CD14-positive monocyte (primary cell): ENCODE measurements at regions not wholly inside any gene's neighbourhood (a gene's known extent, or its start where the extent isn't known, plus 50 kb on each side); places are given as distances from the start of the nearest gene placed in this dataset.

Experiments used
- DNase-seq, 3 donors: peaks; one replicate each; pipeline ENCODE4 v3.0.0-alpha.2; 2011 to 2022
- H2AFZ ChIP-seq: 2 replicates; pipeline ENCODE4 v1.6.0; 2012; ENCODE audit warnings: mild to moderate bottlenecking, low read depth, low read length, inconsistent platforms; ENCODE audit not compliant: insufficient read depth, poor library complexity, severe bottlenecking
- H3K27ac ChIP-seq, 2 donors: 1 replicate in 1 of 2; 2 replicates in 1 of 2; pipeline ENCODE4 v1.5.1; 2012 to 2013; ENCODE audit warnings: low read length in 2 of 2, control low read depth in 1 of 2, inconsistent platforms in 1 of 2, low read depth in 1 of 2, mild to moderate bottlenecking in 1 of 2
- H3K27me3 ChIP-seq, 2 donors: one replicate each; pipeline versions ENCODE4 v1.6.0 to v1.6.1; 2011 to 2013; ENCODE audit warnings: low read length in 2 of 2; ENCODE audit not compliant: control insufficient read depth in 2 of 2, insufficient read depth in 2 of 2
- H3K36me3 ChIP-seq, 2 donors: replicated peaks in 1 of 2; 1 replicate in 1 of 2; 2 replicates in 1 of 2; pipeline versions ENCODE4 v1.5.1 to v1.6.1; 2012 to 2013; ENCODE audit warnings: low read length in 2 of 2, control low read depth in 1 of 2, inconsistent platforms in 1 of 2, mild to moderate bottlenecking in 1 of 2; ENCODE audit not compliant: insufficient read depth in 2 of 2, control insufficient read depth in 1 of 2
- H3K4me1 ChIP-seq, 2 donors: 1 replicate in 1 of 2; 2 replicates in 1 of 2; pipeline versions ENCODE4 v1.5.1 to v1.6.1; 2012 to 2013; ENCODE audit warnings: low read length in 2 of 2, control low read depth in 1 of 2, inconsistent platforms in 1 of 2, mild to moderate bottlenecking in 1 of 2, moderate library complexity in 1 of 2; ENCODE audit not compliant: insufficient read depth in 2 of 2, control insufficient read depth in 1 of 2
- H3K4me2 ChIP-seq: replicated peaks from 2 replicates; pipeline ENCODE3; 2012; ENCODE audit warnings: low read length, moderate library complexity, mild to moderate bottlenecking; ENCODE audit not compliant: poor library complexity, severe bottlenecking; ENCODE audit errors: extremely low read depth
- H3K4me3 ChIP-seq, 3 experiments: fragments of 200-600 bp in 1 of 3; sonication (generic) in 1 of 3; replicated peaks in 1 of 3; 1 replicate in 2 of 3; 2 replicates in 1 of 3; pipeline ENCODE4 v1.5.1; 2011 to 2013; ENCODE audit warnings: low read length in 3 of 3, mild to moderate bottlenecking in 3 of 3, control low read depth in 2 of 3, low read depth in 2 of 3, inconsistent platforms in 1 of 3, moderate library complexity in 1 of 3
- H3K79me2 ChIP-seq: 2 replicates; pipeline ENCODE4 v1.6.0; 2012; ENCODE audit warnings: mild to moderate bottlenecking, control low read depth, inconsistent platforms, low read length, moderate library complexity; ENCODE audit not compliant: insufficient read depth
- H3K9ac ChIP-seq: 2 replicates; pipeline ENCODE4 v1.6.0; 2017; ENCODE audit warnings: low read length, mild to moderate bottlenecking; ENCODE audit not compliant: insufficient read depth, poor library complexity, severe bottlenecking
- H3K9me3 ChIP-seq, 2 donors: replicated peaks in 1 of 2; 1 replicate in 1 of 2; 2 replicates in 1 of 2; pipeline versions ENCODE4 v1.5.1 to v1.6.1; 2012 to 2013; ENCODE audit warnings: low read length in 2 of 2, control low read depth in 1 of 2; ENCODE audit not compliant: control insufficient read depth in 1 of 2, insufficient read depth in 1 of 2
- H4K20me1 ChIP-seq: 2 replicates; pipeline ENCODE4 v1.6.0; 2012; ENCODE audit warnings: mild to moderate bottlenecking, low read length, control low read depth, moderate library complexity; ENCODE audit not compliant: insufficient read depth
- H3K27ac Mint-ChIP-seq, 7 donors: one replicate each; pipeline ENCODE4 v1.8.0; 2020; ENCODE audit warnings: mild to moderate bottlenecking in 7 of 7, mixed read lengths in 7 of 7, moderate library complexity in 6 of 7, inconsistent platforms in 2 of 7
- H3K27me3 Mint-ChIP-seq, 3 donors: one replicate each; pipeline ENCODE4 v1.8.0; 2021 to 2022; ENCODE audit warnings: low read depth in 3 of 3, mild to moderate bottlenecking in 3 of 3, mixed read lengths in 3 of 3, moderate library complexity in 3 of 3, inconsistent platforms in 1 of 3
- H3K36me3 Mint-ChIP-seq, 2 donors: one replicate each; pipeline ENCODE4 v1.8.0; 2020; ENCODE audit warnings: mixed read lengths in 2 of 2, inconsistent platforms in 1 of 2, mild to moderate bottlenecking in 1 of 2
- H3K4me1 Mint-ChIP-seq: one replicate; pipeline ENCODE4 v1.8.0; 2020; ENCODE audit warnings: mild to moderate bottlenecking, mixed read lengths
- H3K4me3 Mint-ChIP-seq, 2 donors: one replicate each; pipeline ENCODE4 v1.8.0; 2020; ENCODE audit warnings: mild to moderate bottlenecking in 2 of 2, mixed read lengths in 2 of 2, moderate library complexity in 1 of 2
- H3K9me3 Mint-ChIP-seq, 7 donors: one replicate each; pipeline ENCODE4 v1.8.0; 2020 to 2022; ENCODE audit warnings: mixed read lengths in 7 of 7, mild to moderate bottlenecking in 6 of 7, moderate library complexity in 6 of 7, inconsistent platforms in 2 of 7
- CTCF ChIP-seq: fragments of 200-600 bp; IDR thresholded peaks from one replicate; pipeline ENCODE4 v1.8.0; 2022; ENCODE audit warnings: antibody characterized with exemption, mild to moderate bottlenecking
- WGBS: methylation state at CpG from one replicate; pipeline ENCODE4 v1.1.5; 2013; ENCODE audit warnings: missing lambda C conversion rate; ENCODE audit not compliant: insufficient coverage; 5-methylcytosine and 5-hydroxymethylcytosine counted together
- intact Hi-C, 2 donors: fragments of 100-400 bp; cut with micrococcal nuclease; formaldehyde crosslinking; loops; one replicate each; pipeline versions ENCODE4 v1.15.0 to v1.15.1; 2023

GRCh38 chr7:16345979-16346958, 75.1 kb downstream of the CRPPA start:
- no peak overlapping the region for H3K4me3 ChIP-seq
- Mint-ChIP-seq H3K4me3 (no peak overlapping the region), H3K9me3 (peaks cover 6 to 26% (median 17%) of the 10 kb centered on the region in 7 donors), H3K4me1 (no peaks in the 10 kb centered on the region), H3K27me3 (no peaks in the 10 kb centered on the region), H3K36me3 (no peaks in the 10 kb centered on the region), H3K27ac (no peak overlapping the region)
- no peak overlapping the region for H3K4me2 ChIP-seq
- H4K20me1 ChIP-seq = no peaks in the 10 kb centered on the region
- H3K27me3 ChIP-seq = no peaks in the 10 kb centered on the region
- intact Hi-C loops = no loop called here
- no peaks in the 10 kb centered on the region for H3K79me2 ChIP-seq
- DNase-seq = no peak
- no peak overlapping the region for H2AFZ ChIP-seq
- peaks cover 4 to 9% of the 10 kb centered on the region in 2 donors for H3K9me3 ChIP-seq
- no peaks in the 10 kb centered on the region for H3K4me1 ChIP-seq
- no peak for TF ChIP-seq CTCF
- no peak overlapping the region for H3K27ac ChIP-seq
- 43% methylated on average over 2 of the region's 5 CpGs for WGBS
- H3K9ac ChIP-seq = no peak overlapping the region
- H3K36me3 ChIP-seq = no peaks in the 10 kb centered on the region

DNA sequence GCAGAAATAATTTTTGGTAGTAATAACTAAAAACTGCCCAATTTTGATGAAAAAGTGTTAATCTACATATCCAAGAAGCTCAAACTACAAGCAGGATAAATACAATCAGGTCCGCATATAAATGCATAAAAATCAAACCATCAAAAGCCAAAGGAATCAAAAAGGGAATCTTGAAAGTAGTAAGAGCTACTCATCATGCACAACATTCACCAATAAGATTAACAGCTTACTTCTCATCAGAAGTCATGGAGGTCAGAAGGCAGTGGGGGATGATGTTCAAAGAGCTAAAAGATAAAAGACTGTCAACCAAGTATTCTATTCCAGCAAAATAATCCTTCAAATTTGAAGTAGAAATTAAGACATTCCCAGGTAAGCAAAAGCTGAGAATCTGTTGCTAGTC, 76.4 kb downstream of the CRPPA start:
- Histone ChIP-seq H3K79me2 (no peaks in the 10 kb centered on the region), H2AFZ (no peak overlapping the region), H3K9ac (no peak overlapping the region), H3K4me1 (no peaks in the 10 kb centered on the region), H3K27ac (no peak overlapping the region), H3K4me2 (no peak overlapping the region), H3K4me3 (no peak overlapping the region), H3K9me3 (peaks cover 4 to 9% of the 10 kb centered on the region in 2 donors), H3K36me3 (no peaks in the 10 kb centered on the region), H3K27me3 (no peaks in the 10 kb centered on the region), H4K20me1 (no peaks in the 10 kb centered on the region)
- Mint-ChIP-seq H3K27ac (no peak overlapping the region), H3K9me3 (peaks cover 6 to 22% (median 12%) of the 10 kb centered on the region in 7 donors), H3K4me3 (no peak overlapping the region), H3K4me1 (no peaks in the 10 kb centered on the region), H3K27me3 (no peaks in the 10 kb centered on the region), H3K36me3 (no peaks in the 10 kb centered on the region)
- no peak for DNase-seq
- TF ChIP-seq CTCF = no peak
- intact Hi-C loops = no loop called here
- no CpG with 5 or more reads among the region's 1 CpG for WGBS
